Kidney (tissue), 13 donors: ENCODE measurements at regions not wholly inside any gene's neighbourhood (a gene's known extent, or its start where the extent isn't known, plus 50 kb on each side); places are given as distances from the start of the nearest gene placed in this dataset.

Source experiments
- DNase-seq, 5 donors: peaks; one replicate each; pipeline ENCODE4 v3.0.0-alpha.2; 2013 to 2020
- FAIRE-seq: peaks from 2 replicates; lab custom pipeline; 2012; peaks lifted over from hg19 to GRCh38; lab: Jason Lieb, UNC
- H3K27ac ChIP-seq, 2 donors: one replicate each; pipeline ENCODE4 v1.7.0; 2013; ENCODE audit warnings: low read depth in 2 of 2, low read length in 2 of 2, inconsistent platforms in 1 of 2
- H3K27me3 ChIP-seq: one replicate; pipeline ENCODE4 v1.7.1; 2013; ENCODE audit warnings: low read length, inconsistent platforms; ENCODE audit not compliant: control insufficient read depth, insufficient read depth
- H3K36me3 ChIP-seq, 3 donors: one replicate each; pipeline versions ENCODE4 v1.7.0 to v1.7.1; 2013; ENCODE audit warnings: low read length in 3 of 3, control low read depth in 1 of 3, inconsistent platforms in 1 of 3; ENCODE audit not compliant: insufficient read depth in 3 of 3, control insufficient read depth in 2 of 3
- H3K4me1 ChIP-seq, 3 donors: one replicate each; pipeline versions ENCODE4 v1.7.0 to v1.7.1; 2013; ENCODE audit warnings: low read length in 3 of 3, inconsistent platforms in 1 of 3, low read depth in 1 of 3; ENCODE audit not compliant: control insufficient read depth in 2 of 3, insufficient read depth in 2 of 3
- H3K4me3 ChIP-seq, 3 donors: one replicate each; pipeline versions ENCODE4 v1.7.0 to v1.8.1; 2013; ENCODE audit warnings: low read length in 3 of 3, control low read depth in 1 of 3, inconsistent platforms in 1 of 3
- H3K9ac ChIP-seq, 3 donors: one replicate each; pipeline versions ENCODE4 v1.7.0 to v1.7.1; 2013; ENCODE audit warnings: low read length in 3 of 3, control low read depth in 1 of 3, inconsistent platforms in 1 of 3
- H3K9me3 ChIP-seq, 3 donors: one replicate each; pipeline versions ENCODE4 v1.7.0 to v1.7.1; 2013; ENCODE audit warnings: low read length in 3 of 3, control low read depth in 1 of 3, inconsistent platforms in 1 of 3; ENCODE audit not compliant: control insufficient read depth in 2 of 3, insufficient read depth in 1 of 3
- CTCF ChIP-seq: IDR thresholded peaks from 3 replicates; pipeline ENCODE4 v1.5.1; 2012; ENCODE audit warnings: mild to moderate bottlenecking, moderate library complexity, borderline replicate concordance; ENCODE audit not compliant: insufficient read depth; ENCODE audit errors: extremely low read depth
- intact Hi-C: fragments of 100-400 bp; cut with DNase I; formaldehyde crosslinking; loops from one replicate; pipeline ENCODE4 v1.11.1; 2022
- donor health status: control.
- donor health status: control.
- donor health status: control.
- donor health status: control.
- donor health status: control.
- donor health status: DM: yes; HTN: yes; CAD: no.
- donor health status: Normal renal cell carcinoma (clear cell type).

- DNase-seq, result no peak
- H3K27ac ChIP-seq, result no peak overlapping the region
- no peak overlapping the region for H3K4me3 ChIP-seq
- peaks cover 0 to 2% (median 0%) of the 10 kb centered on the region in 3 donors for H3K9me3 ChIP-seq
- TF ChIP-seq CTCF, result no peak
- H3K36me3 ChIP-seq, result no peaks in the 10 kb centered on the region
- H3K4me1 ChIP-seq, result no peaks in the 10 kb centered on the region
- H3K9ac ChIP-seq, result no peak overlapping the region
- no peak for FAIRE-seq
- intact Hi-C loops, result no loop called here
- no peaks in the 10 kb centered on the region for H3K27me3 ChIP-seq
Observed at GRCh38 chr7:136480901-136481300, 387.6 kb upstream of the CHRM2 start.

- Histone ChIP-seq H3K36me3 (no peaks in the 10 kb centered on the region), H3K27me3 (no peaks in the 10 kb centered on the region), H3K27ac (no peak overlapping the region), H3K9ac (no peak overlapping the region), H3K4me3 (no peak overlapping the region), H3K4me1 (no peaks in the 10 kb centered on the region), H3K9me3 (peaks cover 0 to 2% (median 0%) of the 10 kb centered on the region in 3 donors)
- no peak for TF ChIP-seq CTCF
- DNase-seq, result no peak
- no peak for FAIRE-seq
- intact Hi-C loops, result no loop called here
Observed at GRCh38 chr7:136479922-136480321, 388.5 kb upstream of the CHRM2 start.

GRCh38 chr7:136470179-136470578 is 398.3 kb upstream of the CHRM2 start:
- Histone ChIP-seq H3K27me3 (no peaks in the 10 kb centered on the region), H3K4me1 (no peaks in the 10 kb centered on the region), H3K9me3 (peaks cover 0 to 31% (median 7%) of the 10 kb centered on the region in 3 donors), H3K9ac (no peak overlapping the region), H3K4me3 (no peak overlapping the region), H3K27ac (no peak overlapping the region), H3K36me3 (no peaks in the 10 kb centered on the region)
- no peak for TF ChIP-seq CTCF
- FAIRE-seq (no peak), DNase-seq (no peak)
- intact Hi-C loops, result no loop called here

GRCh38 chr7:136452949-136453348 is 415.5 kb upstream of the CHRM2 start:
- intact Hi-C loops, result no loop called here
- DNase-seq (no peak), FAIRE-seq (no peak)
- Histone ChIP-seq H3K4me1 (no peaks in the 10 kb centered on the region), H3K36me3 (no peaks in the 10 kb centered on the region), H3K27me3 (no peaks in the 10 kb centered on the region), H3K4me3 (no peak overlapping the region), H3K9ac (no peak overlapping the region), H3K9me3 (no peaks in the 10 kb centered on the region), H3K27ac (no peak overlapping the region)
- TF ChIP-seq CTCF, result no peak
